Skeletal muscle satellite cell (primary cell): ENCODE measurements at regions not wholly inside any gene's neighbourhood (a gene's known extent, or its start where the extent isn't known, plus 50 kb on each side); places are given as distances from the start of the nearest gene placed in this dataset. TPM values are rescaled to one million over a fixed set of nuclear protein-coding genes. Genes with fewer than 3 reads are reported as not detected.

Experiments
- H3K27me3 ChIP-seq: 2 replicates; pipeline ENCODE4 v1.7.0; 2013; ENCODE audit warnings: low read length; ENCODE audit not compliant: control insufficient read depth, insufficient read depth
- H3K36me3 ChIP-seq: 2 replicates; pipeline ENCODE4 v1.7.0; 2013; ENCODE audit warnings: mild to moderate bottlenecking, control low read depth, low read length; ENCODE audit not compliant: insufficient read depth
- H3K4me1 ChIP-seq: 2 replicates; pipeline ENCODE4 v1.7.0; 2013; ENCODE audit warnings: low read length; ENCODE audit not compliant: control insufficient read depth, insufficient read depth
- H3K4me2 ChIP-seq: 2 replicates; pipeline ENCODE4 v1.7.0; 2013; ENCODE audit warnings: mild to moderate bottlenecking, low read length
- H3K4me3 ChIP-seq: 2 replicates; pipeline ENCODE4 v1.7.0; 2013; ENCODE audit warnings: low read length
- H3K9ac ChIP-seq: 2 replicates; pipeline ENCODE4 v1.7.0; 2013; ENCODE audit warnings: mild to moderate bottlenecking, low read depth, low read length, moderate library complexity
- H3K9me3 ChIP-seq: replicated peaks from 2 replicates; pipeline ENCODE4 v1.7.0; 2013; ENCODE audit warnings: mild to moderate bottlenecking, control low read depth, low read length
- small RNA-seq: library from RNA; depleted of rRNA; stranded (forward); fragments of <200 nt; gene quantifications from one replicate; pipeline ENCODE3, GENCODE V24; 2012

GRCh38 chr5:127236254-127236653, 54.3 kb upstream of the MEGF10 start:
- Histone ChIP-seq H3K4me2 (no peak overlapping the region), H3K4me1 (no peaks in the 10 kb centered on the region), H3K9ac (no peak overlapping the region), H3K4me3 (no peak overlapping the region), H3K36me3 (no peaks in the 10 kb centered on the region), H3K27me3 (no peaks in the 10 kb centered on the region), H3K9me3 (no peaks in the 10 kb centered on the region)

Small RNAs in the stretch of these regions (small RNA-seq; reads per million reads assigned to genes)
- gene AC011416.2: not detected
- not detected for gene MRPS5P3
